ACHN (cell line): ENCODE measurements at regions not wholly inside any gene's neighbourhood (a gene's known extent, or its start where the extent isn't known, plus 50 kb on each side); places are given as distances from the start of the nearest gene placed in this dataset.
"Not testable (repeated sequence)": the region's sequence is repeated elsewhere in the genome, so short reads cannot be mapped to it uniquely, and the experiment has no call there.

Experiments used
- DNase-seq: peaks from one replicate; pipeline ENCODE4 v3.0.0-alpha.2; 2015
- in situ Hi-C: cut with HindIII; loops from 2 replicates; pipeline ENCODE4 v1.10.0; 2017; ENCODE audit warnings: low sequenced_read_pairs, low pct_ligation_motif_present, low pct_unique_long_range_greater_than_20kb

DNA sequence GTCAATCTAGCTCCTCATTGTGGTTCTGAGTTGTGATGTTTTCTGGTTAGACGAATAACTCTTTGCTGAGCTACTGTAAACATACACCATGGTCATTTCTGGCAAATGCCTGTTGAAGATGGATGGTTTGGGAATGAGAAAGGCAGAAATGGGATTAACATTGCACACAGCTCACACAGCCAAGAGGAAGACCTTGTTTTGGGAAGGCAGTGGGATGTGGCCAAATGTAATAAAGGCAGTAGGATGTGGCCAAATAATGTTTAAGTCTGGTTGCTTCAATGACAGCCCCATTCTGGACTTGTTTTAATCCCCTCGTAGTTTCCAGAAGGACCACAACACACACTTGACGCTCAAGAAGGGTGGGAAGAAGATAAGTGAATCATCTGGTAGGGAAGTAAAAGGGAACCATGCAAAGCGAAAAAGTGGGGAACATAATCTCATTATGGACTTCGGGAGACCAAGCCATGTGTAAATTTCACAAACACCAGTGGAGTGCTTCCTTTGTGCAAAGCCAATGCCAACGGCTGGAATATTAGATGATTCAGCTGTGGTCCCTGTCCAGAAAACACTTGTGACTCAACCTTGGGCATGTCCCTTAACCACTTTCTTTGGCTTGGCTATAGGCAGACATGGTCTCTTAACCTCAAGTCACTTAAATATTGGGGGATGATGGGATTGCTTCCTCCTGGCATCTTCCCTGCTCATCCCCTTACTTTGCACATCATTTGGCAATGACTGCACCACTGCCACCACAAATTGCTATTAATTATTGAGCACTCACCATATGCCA lies 284.4 kb upstream of the CRY1 start:
- no peak for DNase-seq
- in situ Hi-C loops = no loop called here

DNA sequence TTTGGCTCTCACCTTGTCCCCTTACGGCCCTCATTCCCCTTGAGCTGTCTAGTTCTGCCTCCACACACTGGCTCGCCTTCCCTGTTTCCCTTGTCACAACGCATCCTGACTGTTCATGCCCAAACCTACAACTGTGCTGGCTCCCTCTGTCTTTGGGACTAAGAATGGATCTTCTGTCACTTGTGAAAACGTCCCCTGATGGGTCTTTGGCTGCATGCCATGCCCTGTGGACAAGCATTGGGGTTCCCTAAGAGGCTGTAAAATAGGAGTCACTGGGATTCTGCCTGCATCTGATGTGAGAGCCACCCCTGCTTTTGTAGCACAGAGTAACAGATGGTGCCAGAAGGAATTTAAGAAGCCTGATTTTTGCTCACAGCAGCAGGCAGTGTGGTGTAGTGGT lies 285.3 kb upstream of the CRY1 start:
- no peak for DNase-seq
- in situ Hi-C loops = no loop called here

DNA sequence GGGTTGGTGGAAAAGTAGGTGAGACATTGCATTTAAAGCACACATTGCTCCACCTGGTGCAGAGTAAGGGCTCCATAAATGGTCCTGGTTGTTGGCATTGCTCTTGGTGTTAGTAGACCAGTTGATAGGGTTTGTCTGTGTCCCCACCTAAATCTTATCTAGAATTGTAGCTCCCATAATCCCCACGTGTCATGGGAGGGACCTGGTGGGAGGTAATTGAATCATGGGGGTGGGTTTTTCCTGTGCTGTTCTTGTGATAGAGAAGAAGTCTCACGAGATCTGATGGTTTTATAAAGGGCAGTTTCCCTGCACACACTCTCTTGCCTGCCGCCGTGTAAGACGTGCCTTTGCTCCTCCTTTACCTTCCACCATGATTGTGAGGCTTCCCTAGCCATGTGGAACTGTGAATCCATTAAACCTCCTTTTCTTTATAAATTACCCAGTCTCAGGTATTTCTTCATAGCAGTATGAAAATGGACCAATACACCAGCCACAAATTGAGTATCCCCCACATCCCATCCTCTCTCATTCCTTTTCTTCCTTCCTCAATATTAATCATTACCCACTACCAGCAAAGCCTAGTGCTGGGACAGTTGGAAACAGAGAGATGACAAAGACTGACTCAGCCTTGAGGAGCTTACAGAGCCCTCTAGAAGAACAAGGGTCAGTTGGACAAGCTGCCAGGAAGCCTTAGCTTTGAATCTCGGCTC lies 285.9 kb upstream of the CRY1 start:
- DNase-seq = peak; percentile 66
- in situ Hi-C loops = not testable (repeated sequence)

DNA sequence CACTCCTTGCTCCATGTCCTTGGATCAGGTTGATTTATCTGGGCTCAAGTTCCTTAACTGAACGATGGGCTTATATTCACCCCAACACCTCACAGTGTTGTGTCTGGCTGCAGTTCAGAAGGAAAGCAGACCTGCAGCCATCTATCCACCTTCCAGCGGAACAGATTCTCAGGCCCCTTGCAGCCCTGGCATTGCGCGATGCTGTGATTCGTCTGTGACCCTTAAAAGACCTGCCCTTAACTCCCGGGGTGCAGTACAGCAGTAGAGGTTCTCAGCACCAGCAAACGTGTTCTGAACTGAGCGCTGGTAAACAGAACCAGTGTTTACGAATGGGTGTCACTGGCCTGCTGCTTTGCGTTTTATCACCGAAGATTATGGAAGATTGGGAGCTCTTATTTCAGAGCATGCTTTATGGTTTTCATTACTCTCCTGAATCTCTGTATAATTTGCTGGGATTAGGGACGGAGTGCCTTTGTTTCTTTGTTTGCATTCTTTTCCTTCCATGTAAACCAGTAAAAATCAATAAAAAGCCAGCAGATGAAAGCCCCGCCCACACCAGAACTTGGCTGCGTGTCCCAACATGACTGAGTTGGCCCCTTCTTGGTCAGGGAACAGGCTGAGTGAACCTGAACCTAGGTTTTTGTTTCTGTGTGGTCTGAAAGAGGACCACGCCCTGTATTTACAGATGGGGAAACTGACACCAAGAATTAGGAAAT lies 286.7 kb upstream of the CRY1 start:
- peak; percentile 17 for DNase-seq
- in situ Hi-C loops = no loop called here

DNA sequence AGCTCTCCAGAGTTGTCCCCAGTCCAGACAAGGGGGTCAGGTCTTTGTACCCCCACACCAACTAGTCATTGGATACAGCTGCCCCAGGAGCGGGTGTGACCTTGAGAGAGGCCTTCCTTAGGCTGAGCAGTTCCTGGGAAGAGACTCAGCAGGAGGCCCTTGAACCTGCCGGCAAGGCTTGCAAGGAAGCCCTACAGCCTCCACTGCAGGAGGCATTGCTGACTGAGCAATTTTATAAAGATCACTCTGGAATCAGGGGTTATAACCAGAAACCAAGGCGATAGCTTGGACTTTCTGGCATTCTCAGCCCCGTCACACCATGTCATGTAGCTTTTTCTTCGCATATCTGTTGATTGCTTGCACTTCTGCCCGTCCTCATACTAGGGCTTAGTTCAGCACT lies 291.3 kb upstream of the CRY1 start:
- DNase-seq = no peak
- in situ Hi-C loops = no loop called here

DNA sequence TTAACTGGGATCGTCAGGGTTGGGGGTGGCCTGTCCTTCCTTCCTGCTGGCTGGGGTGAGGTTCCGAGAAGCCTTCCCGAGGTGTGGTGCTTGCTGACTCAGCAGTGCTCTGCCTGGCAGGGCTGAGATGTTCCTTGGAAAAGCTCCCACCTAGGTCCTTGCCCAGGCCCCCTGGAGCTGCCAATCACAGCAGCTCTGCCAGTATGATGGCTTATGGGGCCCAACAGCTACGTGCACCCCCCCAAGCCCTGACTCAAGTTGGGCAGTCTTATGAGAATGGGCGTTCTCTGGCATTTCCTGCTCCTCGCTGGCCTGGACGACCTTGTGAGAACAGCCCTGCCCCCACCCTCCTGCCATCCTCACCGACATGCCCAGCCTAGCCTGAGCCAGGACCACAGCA lies 292.2 kb upstream of the CRY1 start:
- in situ Hi-C loops = no loop called here
- DNase-seq = no peak

DNA sequence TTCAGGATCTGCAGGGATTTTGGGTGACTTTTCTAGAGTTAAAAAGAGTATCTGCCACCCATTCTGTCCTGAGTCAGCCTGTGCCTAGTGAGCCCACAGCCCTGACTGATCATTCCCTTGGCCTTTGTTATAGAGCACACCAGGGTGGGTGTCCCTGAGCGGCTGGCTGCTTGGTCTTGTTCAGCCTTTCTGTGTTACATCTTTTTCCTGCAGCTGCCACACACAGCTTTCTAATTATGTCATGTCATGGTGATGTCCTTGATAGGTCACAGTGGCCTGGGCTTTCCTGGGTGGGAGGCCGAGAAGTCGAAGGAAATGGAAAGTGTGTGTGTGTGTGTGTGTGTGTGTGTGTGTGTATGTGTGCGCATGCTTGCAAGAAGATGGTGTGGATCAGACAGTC lies 293.2 kb upstream of the CRY1 start:
- no peak for DNase-seq
- in situ Hi-C loops = no loop called here

DNA sequence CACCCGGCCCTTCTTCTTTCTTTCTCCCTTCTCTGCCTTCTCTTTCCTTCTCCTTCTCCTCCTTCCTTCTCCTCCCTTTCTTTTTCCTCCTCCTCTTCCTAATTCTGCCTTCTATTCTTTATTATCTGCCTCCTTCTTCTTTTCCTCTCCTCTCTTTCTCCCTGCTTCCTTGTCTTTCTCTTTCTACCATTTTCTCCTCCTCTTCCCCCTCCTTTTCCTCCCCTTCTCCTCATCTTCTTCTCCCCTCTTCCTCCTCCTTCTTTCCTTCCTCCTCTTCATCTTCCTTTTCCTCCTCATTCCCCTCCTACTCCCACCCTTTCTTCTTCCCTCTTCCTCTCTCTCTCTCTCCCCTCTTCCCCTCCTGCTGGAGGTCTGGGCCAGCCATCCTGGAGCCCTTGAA lies 294.9 kb upstream of the CRY1 start:
- in situ Hi-C loops = no loop called here
- no peak for DNase-seq

DNA sequence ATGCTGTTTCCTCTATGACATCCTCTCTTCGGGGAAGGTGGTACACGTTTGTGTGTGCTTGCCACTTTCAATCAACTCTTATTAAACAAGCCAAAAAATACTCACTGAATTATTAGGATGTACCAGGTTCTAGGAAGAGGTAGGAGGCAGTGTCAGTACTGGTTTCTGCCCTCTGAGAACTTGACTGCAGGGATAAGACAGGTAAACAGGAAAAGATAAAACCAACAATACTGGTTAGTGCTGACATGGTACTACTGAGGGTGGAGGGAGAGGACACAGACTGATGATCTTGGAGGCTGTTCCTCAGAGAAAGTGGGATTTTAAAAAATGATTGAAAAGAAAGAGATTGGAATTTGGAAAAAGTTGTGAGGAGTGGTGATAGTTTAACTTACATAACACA lies 295.2 kb upstream of the PWP1 start:
- DNase-seq = no peak
- in situ Hi-C loops = no loop called here

DNA sequence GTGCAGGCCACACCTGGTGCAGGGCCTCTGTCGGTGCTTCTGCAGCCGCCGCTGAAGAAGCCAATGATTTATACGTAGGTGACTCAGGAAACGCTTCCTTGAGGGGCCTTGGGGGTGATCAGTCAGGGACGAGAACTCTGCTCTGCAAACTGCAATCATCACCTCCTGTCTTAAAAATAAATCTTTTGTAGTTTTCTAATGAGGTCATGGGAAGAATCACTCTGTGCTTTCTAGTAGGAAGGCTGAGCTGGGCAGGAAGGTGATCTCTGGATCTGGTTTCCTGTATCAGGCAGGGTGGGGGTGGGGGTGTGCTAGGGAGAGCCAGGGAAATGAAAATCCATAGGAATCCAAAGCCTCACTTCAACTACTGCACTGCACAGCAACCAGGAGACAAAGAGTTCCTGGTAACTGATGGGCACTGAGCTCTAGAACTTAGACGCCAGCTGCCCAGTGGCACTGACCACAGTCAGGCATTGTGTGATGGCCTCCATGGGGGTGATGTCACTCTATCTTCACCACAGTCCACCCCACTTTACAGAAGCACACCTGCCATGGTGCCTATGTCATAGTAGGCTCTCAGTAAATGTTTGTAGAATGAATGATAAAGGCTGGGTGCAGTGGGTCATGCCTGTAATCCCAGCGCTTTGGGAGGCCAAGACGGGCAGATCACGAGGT lies 292.4 kb upstream of the PWP1 start:
- in situ Hi-C loops = no loop called here
- no peak for DNase-seq

DNA sequence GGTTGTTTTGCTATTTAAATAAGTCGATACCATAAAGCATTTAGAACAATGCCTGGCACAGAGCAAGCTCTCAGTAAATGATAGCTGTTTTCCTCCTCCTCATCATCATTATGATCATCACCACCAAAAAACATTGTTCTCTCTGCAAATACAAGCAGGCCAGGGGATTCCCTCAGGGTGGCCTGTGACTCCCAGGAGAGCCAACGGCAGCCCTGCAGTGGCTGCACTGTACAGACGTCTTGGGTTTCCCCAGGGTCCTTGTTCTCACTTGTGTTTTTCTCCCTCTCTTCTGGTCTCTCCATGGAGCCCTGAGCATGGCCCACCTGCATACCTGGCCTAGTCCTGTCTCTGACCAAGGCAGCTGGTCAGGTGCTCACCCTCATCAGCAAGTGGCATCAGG lies 290.9 kb upstream of the PWP1 start:
- in situ Hi-C loops = no loop called here

DNA sequence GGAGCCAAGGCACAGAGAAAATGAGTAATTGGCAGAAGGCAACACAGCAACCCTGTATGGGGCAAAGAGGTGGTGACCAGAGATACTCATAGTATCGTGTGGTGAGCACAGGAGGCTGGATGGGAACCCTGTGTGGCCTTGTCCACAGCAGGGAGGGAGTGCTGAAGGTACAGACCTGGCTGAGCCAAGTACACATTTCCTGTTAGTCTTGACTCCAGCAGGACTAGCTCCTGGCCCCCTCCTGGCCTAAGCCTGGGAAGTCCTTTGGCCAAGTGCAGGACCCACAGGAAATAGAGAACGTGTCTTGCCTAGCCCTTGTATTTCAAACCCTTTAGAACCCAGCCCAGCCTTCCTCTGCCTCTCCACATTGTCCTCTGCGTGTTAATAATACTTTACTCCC lies 289.8 kb upstream of the PWP1 start:
- no peak for DNase-seq
- in situ Hi-C loops = no loop called here

More for the DNA sequence above, 290.9 kb upstream of the PWP1 start:
- DNase-seq = no peak

DNA sequence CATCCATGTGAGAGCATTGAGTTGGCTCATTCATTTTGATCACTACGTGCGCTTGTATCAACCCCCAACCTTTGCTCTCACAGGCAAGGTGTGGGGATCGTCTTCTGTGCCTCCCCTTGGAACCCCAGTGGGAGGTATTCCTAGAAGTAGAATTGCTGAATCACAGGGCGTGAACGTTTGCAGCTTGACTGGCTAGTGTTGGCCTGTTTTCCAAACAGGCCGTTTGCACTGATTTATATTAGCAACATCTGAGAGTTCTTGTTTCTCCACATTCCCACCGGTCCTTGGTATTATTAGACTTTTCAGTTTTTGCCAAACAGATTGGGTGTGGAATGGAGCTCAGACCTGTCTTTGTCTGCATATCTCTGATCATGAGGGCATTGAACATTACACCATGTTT lies 288.6 kb upstream of the PWP1 start:
- DNase-seq = no peak
- in situ Hi-C loops = no loop called here

DNA sequence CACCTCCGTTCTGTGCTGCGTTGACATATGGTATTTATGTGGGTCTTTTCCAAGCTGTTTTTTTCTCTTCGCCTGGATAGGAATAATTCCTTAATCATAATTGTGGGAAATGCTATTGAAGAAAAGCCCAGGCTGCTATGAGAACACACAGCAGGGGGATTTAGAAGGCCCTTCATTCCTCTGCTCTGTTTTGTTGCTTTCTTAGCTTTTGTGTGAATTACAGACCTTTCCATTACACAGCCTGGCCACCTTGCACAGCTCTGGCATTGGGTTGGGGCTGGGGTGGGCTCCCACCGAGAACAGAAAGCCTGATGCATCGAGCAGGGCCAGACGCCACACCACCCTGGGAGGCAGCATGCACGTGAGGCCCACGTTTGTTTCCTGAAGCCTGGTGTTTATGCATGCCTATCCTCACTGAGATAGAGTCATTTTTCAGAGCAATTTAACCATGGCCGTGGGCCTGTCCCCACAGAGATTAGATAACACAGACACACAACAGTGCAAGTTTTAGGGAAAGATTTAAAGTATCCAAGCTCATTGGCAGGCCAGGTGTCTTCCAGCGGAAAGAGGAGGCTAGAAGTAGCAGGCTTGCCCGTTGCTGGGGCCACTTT lies 287.6 kb upstream of the PWP1 start:
- no peak for DNase-seq
- in situ Hi-C loops = no loop called here

DNA sequence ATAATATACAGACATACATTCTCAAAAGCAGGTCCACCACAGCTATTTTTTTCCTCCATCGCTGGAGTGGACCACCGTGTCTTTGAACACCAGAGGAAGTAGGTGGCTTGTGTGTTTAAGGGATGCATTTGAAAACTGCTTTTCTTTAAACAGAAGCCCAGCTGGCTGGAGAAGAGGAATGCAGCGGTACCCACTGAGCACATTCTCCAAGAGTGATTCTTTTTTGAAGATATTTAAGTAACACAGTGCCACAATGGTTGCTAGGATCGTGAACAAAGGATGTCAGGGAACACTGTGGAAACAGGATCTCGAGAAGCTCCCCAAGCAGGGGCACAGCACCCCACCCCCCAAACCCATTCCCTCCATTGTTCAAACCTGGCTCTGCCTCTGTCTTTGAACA lies 286.6 kb upstream of the PWP1 start:
- in situ Hi-C loops = no loop called here

DNA sequence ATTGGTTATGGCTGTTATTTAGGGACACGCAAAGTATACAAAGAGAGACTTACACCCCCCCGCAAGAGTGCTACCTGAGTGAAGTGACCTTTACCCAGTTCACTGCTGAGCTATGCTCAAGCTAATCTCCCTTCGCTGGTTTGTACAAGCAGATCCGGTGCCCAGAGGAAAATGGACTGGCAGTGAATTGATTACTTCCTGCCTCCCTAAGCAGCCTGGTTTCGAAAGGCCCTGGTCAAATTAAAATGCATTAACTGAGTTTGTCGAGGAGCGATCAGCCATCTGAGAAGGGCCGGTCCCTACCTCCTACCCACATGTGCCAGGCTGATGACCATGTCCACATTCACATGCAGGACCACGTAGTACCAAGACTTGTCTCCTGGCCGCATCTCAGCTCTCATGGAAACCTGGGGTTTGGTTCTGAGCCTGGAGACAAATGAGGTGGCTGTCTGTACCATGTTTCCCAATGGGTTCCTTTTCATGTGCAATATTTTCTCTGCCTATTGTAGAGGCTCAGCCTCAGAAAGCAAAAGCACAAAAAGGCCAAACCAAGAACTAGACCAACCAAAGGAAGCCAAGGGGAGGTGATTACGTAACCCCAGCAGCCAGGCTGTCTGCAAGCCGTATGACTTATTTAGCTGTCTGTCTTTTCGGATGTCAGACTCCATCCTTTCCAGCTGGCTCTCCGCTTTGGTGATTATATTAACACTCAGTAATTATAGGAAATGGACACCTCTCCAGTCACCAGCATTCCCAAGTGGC lies 284.7 kb upstream of the PWP1 start:
- in situ Hi-C loops = no loop called here
- no peak for DNase-seq

More for the DNA sequence above, 286.6 kb upstream of the PWP1 start:
- no peak for DNase-seq

DNA sequence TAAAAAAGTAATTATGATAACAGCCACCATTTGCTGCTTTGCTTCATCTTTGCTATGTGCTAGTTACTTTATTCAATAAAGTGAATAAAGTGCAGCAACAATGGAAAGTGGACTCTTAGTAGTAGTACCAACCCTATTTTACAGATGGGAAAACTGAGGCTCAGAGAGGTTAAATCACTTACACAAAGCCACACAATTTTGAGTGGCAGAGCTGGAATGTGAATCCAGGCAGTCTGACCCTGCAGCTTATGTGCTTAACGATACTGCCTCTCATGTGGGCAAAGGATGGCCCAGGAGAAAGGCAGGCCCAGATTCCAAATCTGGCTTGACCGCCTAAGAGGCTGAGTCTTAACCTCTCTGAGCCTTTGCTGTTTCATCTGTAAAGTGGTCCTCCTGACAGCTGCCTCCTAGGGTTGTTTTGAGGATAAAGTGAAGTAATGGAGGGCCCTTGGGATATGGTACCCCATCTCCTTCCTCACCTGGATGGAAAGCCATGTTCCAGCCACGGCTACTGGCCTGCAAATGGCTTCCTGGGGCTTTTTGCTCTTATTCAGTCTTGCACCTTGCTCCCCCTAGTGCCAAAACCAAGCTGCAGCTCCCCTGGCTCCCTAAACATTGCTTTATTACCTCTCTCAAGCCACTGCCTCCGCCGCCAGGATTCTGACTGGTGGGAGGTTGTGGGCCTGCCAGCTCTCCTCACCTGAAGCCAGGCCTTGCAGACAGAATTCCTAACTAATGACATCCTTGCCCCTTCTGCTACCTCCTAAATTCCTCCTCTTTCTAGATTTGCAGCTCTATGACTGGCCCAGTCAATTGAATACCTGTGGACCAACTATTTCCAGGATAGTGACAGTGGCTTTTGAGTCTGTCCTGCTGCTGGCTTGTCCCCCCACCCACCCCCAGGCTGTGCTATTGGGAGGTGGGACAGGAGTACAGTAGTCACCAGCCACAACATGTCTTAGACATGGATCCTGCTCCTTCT lies 283.3 kb upstream of the PWP1 start:
- in situ Hi-C loops = no loop called here
- peak; percentile 86 for DNase-seq
